GM23338 (cell line): ENCODE measurements at regions not wholly inside any gene's neighbourhood (a gene's known extent, or its start where the extent isn't known, plus 50 kb on each side); places are given as distances from the start of the nearest gene placed in this dataset.

Experiments used
- ATAC-seq: fragments of 200-7000 bp; cut with Tn5 transposase; 3 replicates; pipeline ENCODE4 v1.9.1; 2020
- DNase-seq: peaks from one replicate; pipeline ENCODE4 v3.0.0-alpha.2; 2015; ENCODE audit warnings: low spot score
- H2AFZ ChIP-seq: fragments of 200-600 bp; sonication (generic); 2 replicates; pipeline ENCODE4 v1.8.0; 2016; ENCODE audit warnings: antibody characterized with exemption, mild to moderate bottlenecking, moderate library complexity
- H3F3A ChIP-seq: fragments of 200-600 bp; sonication (generic); replicated peaks from 2 replicates; pipeline ENCODE4 v1.8.0; 2017; ENCODE audit warnings: antibody characterized with exemption, mixed run types, low read depth
- H3K27ac ChIP-seq: fragments of 200-600 bp; sonication (generic); 2 replicates; pipeline ENCODE4 v1.6.1; 2016; ENCODE audit warnings: low read depth
- H3K27me3 ChIP-seq: fragments of 200-600 bp; sonication (generic); 2 replicates; pipeline ENCODE4 v1.8.0; 2016; ENCODE audit warnings: mild to moderate bottlenecking, mixed run types, moderate library complexity; ENCODE audit not compliant: insufficient read depth
- H3K36me3 ChIP-seq: fragments of 200-600 bp; sonication (generic); 2 replicates; pipeline ENCODE4 v1.8.0; 2016; ENCODE audit warnings: mild to moderate bottlenecking; ENCODE audit not compliant: insufficient read depth
- H3K4me1 ChIP-seq: fragments of 200-600 bp; sonication (generic); 2 replicates; pipeline ENCODE4 v1.8.0; 2016; ENCODE audit warnings: mild to moderate bottlenecking, moderate library complexity; ENCODE audit not compliant: insufficient read depth
- H3K4me2 ChIP-seq: fragments of 200-600 bp; sonication (generic); 2 replicates; pipeline ENCODE4 v1.7.1; 2017; ENCODE audit warnings: mixed run types
- H3K4me3 ChIP-seq: fragments of 200-600 bp; sonication (generic); 2 replicates; pipeline ENCODE4 v1.6.1; 2016; ENCODE audit warnings: mixed run types
- H3K79me2 ChIP-seq: fragments of 200-600 bp; sonication (generic); replicated peaks from 2 replicates; pipeline ENCODE4 v1.8.0; 2017; ENCODE audit warnings: mild to moderate bottlenecking; ENCODE audit not compliant: insufficient read depth
- H3K9me2 ChIP-seq: fragments of 200-600 bp; sonication (generic); 2 replicates; pipeline ENCODE4 v1.8.0; 2017; ENCODE audit not compliant: insufficient read depth
- H4K20me1 ChIP-seq: fragments of 200-600 bp; sonication (generic); replicated peaks from 2 replicates; pipeline ENCODE4 v1.8.0; 2017; ENCODE audit warnings: mild to moderate bottlenecking; ENCODE audit not compliant: insufficient read depth
- H3K27ac Mint-ChIP-seq: 2 replicates; pipeline ENCODE4 v1.8.0; 2020; ENCODE audit warnings: inconsistent platforms, mild to moderate bottlenecking, moderate library complexity, mixed read lengths
- H3K27me3 Mint-ChIP-seq: 3 replicates; pipeline ENCODE4 v1.8.0; 2022; ENCODE audit warnings: low read depth, mild to moderate bottlenecking, moderate library complexity, mixed read lengths, inconsistent platforms; ENCODE audit not compliant: insufficient read depth, poor library complexity
- H3K36me3 Mint-ChIP-seq: 3 replicates; pipeline ENCODE4 v1.8.0; 2021; ENCODE audit warnings: low read depth, mild to moderate bottlenecking, inconsistent platforms, moderate library complexity, mixed read lengths
- H3K4me1 Mint-ChIP-seq: 3 replicates; pipeline ENCODE4 v1.8.0; 2020; ENCODE audit warnings: mild to moderate bottlenecking, inconsistent platforms, mixed read lengths
- H3K4me3 Mint-ChIP-seq: 3 replicates; pipeline ENCODE4 v1.8.0; 2021; ENCODE audit warnings: moderate library complexity, mild to moderate bottlenecking, inconsistent platforms, mixed read lengths
- H3K9me3 Mint-ChIP-seq: 3 replicates; pipeline ENCODE4 v1.8.0; 2020; ENCODE audit warnings: moderate library complexity, mild to moderate bottlenecking, inconsistent platforms, mixed read lengths
- EZH2 ChIP-seq: fragments of 200-600 bp; sonication (generic); IDR thresholded peaks from one replicate; pipeline ENCODE4 v1.8.0; 2017; ENCODE audit warnings: antibody characterized with exemption, mild to moderate bottlenecking, low read depth; ENCODE audit not compliant: unreplicated experiment
- EZH2phosphoT487 ChIP-seq: fragments of 200-600 bp; sonication (generic); IDR thresholded peaks from one replicate; pipeline ENCODE4 v1.8.1; 2018; ENCODE audit warnings: antibody characterized with exemption; ENCODE audit not compliant: unreplicated experiment
- NANOG ChIP-seq: IDR thresholded peaks from 2 replicates; pipeline ENCODE4 v1.6.1; 2016; ENCODE audit warnings: antibody characterized with exemption, borderline replicate concordance
- POLR2AphosphoS5 ChIP-seq: IDR thresholded peaks from 2 replicates; pipeline ENCODE4 v1.6.1; 2016; ENCODE audit warnings: antibody characterized with exemption, low read depth
- ZNF114 ChIP-seq: fragments of 250-450 bp; sonication (Bioruptor Pico); IDR thresholded peaks from 2 replicates; pipeline ENCODE4 v1.5.0; 2020; ENCODE audit warnings: mild to moderate bottlenecking, moderate library complexity
- ZNF462 ChIP-seq: fragments of 250-450 bp; sonication (Bioruptor Pico); IDR thresholded peaks from 2 replicates; pipeline ENCODE4 v1.5.0; 2020; ENCODE audit warnings: mild to moderate bottlenecking, moderate library complexity

GRCh38 chr1:29392486-29393450 is 156.4 kb downstream of the PTPRU start (continued):
- TF ChIP-seq ZNF462 (CRISPR knock-in tag): no peak
- TF ChIP-seq ZNF114 (CRISPR knock-in tag): no peak

GRCh38 chr1:29392036-29392435 is 155.7 kb downstream of the PTPRU start:
- DNase-seq: no peak
- Histone ChIP-seq H2AFZ (no peak overlapping the region), H3K79me2 (no peaks in the 10 kb centered on the region), H3K27me3 (no peaks in the 10 kb centered on the region), H3K9me2 (no peaks in the 10 kb centered on the region), H3K4me1 (no peaks in the 10 kb centered on the region), H4K20me1 (no peaks in the 10 kb centered on the region), H3F3A (no peaks in the 10 kb centered on the region), H3K4me3 (no peak overlapping the region), H3K36me3 (no peaks in the 10 kb centered on the region), H3K4me2 (no peak overlapping the region), H3K27ac (no peak overlapping the region)
- H3K4me3 Mint-ChIP-seq: no peak overlapping the region
- no peak overlapping the region for H3K27ac Mint-ChIP-seq
- peaks cover 5% of the 10 kb centered on the region; the same call in 1 of the 3 replicates for H3K4me1 Mint-ChIP-seq
- no peaks in the 10 kb centered on the region for H3K36me3 Mint-ChIP-seq
- H3K27me3 Mint-ChIP-seq: peaks cover 7% of the 10 kb centered on the region
- ATAC-seq: 0 out of 3 replicates have a peak, but pooled peaks have one; percentile 19
- H3K9me3 Mint-ChIP-seq: no peaks in the 10 kb centered on the region
- TF ChIP-seq POLR2AphosphoS5 (no peak), EZH2 (no peak), NANOG (no peak), ZNF114 (CRISPR knock-in tag) (no peak), EZH2phosphoT487 (no peak), ZNF462 (CRISPR knock-in tag) (no peak)
